HUES64 (cell line): ENCODE measurements at regions not wholly inside any gene's neighbourhood (a gene's known extent, or its start where the extent isn't known, plus 50 kb on each side); places are given as distances from the start of the nearest gene placed in this dataset.
"Not testable (repeated sequence)": the region's sequence is repeated elsewhere in the genome, so short reads cannot be mapped to it uniquely, and the experiment has no call there.

ENCODE experiments used
- H3K27ac ChIP-seq: 2 replicates; pipeline ENCODE4 v1.7.0; 2013; ENCODE audit warnings: low read depth, low read length, inconsistent platforms
- H3K27me3 ChIP-seq: 2 replicates; pipeline ENCODE4 v1.6.1; 2013; ENCODE audit warnings: mild to moderate bottlenecking, low read length; ENCODE audit not compliant: insufficient read depth
- H3K36me3 ChIP-seq: 2 replicates; pipeline ENCODE4 v1.6.1; 2013; ENCODE audit warnings: mild to moderate bottlenecking, low read length; ENCODE audit not compliant: insufficient read depth
- H3K4me1 ChIP-seq: 2 replicates; pipeline ENCODE4 v1.6.1; 2013; ENCODE audit warnings: mild to moderate bottlenecking, low read length, moderate library complexity; ENCODE audit not compliant: insufficient read depth
- H3K4me3 ChIP-seq: 2 replicates; pipeline ENCODE4 v1.5.1; 2013; ENCODE audit warnings: mild to moderate bottlenecking, low read length, moderate library complexity
- H3K9ac ChIP-seq: 2 replicates; pipeline ENCODE4 v1.6.1; 2013; ENCODE audit warnings: mild to moderate bottlenecking, low read depth, low read length
- H3K9me3 ChIP-seq: 2 replicates; pipeline ENCODE4 v1.6.1; 2013; ENCODE audit warnings: low read depth, low read length; ENCODE audit not compliant: insufficient read depth
- WGBS: fragments of 150-250, 120-280 bp; methylation state at CpG from one replicate; pipeline ENCODE4 v1.1.7; 2013; ENCODE audit warnings: missing lambda C conversion rate; 5-methylcytosine and 5-hydroxymethylcytosine counted together

- no peaks in the 10 kb centered on the region for H3K9me3 ChIP-seq
- H3K9ac ChIP-seq, result no peak overlapping the region
- H3K27ac ChIP-seq, result no peak overlapping the region
- no peaks in the 10 kb centered on the region for H3K36me3 ChIP-seq
- 93% methylated on average over 3 of the region's 3 CpGs for WGBS
- no peaks in the 10 kb centered on the region for H3K4me1 ChIP-seq
- no peaks in the 10 kb centered on the region for H3K27me3 ChIP-seq
- no peak overlapping the region for H3K4me3 ChIP-seq
Observed at GRCh38 chr10:62996925-62997324, 136.2 kb upstream of the NRBF2 start.

DNA sequence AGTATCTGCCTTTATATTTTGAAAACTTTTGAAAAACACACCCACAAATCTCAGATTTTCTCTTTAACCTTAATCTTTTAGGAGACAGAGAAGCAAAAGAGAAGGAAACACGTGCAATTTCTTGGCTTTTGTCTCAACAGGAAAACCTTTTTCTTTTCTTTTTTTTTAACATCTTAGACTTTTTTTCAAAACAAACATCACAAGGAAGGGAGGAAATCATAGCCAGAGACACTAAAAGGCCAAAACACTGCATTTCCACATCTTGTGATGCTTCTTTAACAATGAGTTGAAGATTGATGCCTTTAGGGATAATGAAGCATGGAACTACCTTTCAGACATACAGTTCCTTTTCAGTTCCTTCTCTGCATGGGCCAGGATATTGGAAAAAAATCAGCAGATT, 136.6 kb upstream of the NRBF2 start:
- no peak overlapping the region for H3K9ac ChIP-seq
- H3K4me3 ChIP-seq, result no peak overlapping the region
- WGBS, result 91% methylated on average over 1 of the region's 1 CpG
- no peaks in the 10 kb centered on the region for H3K36me3 ChIP-seq
- no peaks in the 10 kb centered on the region for H3K9me3 ChIP-seq
- no peak overlapping the region for H3K27ac ChIP-seq
- no peaks in the 10 kb centered on the region for H3K27me3 ChIP-seq
- no peaks in the 10 kb centered on the region for H3K4me1 ChIP-seq

DNA sequence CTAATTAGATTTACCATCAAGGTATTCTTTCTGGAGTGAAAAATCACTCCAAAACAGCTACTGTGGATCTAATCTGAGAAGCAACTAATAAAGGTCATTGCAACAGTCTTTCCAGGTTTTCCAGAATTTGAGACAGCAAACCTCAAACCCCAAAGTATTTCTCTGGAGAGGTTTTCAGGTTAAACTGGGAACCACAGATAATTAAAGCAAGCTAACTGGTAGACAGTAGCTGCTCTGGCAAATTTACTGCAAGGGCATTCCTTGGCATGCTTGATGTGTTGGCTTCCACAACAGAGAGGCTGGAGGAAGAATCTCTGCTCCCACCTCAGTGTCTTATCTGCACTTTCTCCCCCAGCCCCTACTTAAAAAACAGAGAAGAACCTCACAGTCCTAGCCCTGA, 140.0 kb upstream of the NRBF2 start:
- Histone ChIP-seq H3K4me3 (no peak overlapping the region), H3K9me3 (no peaks in the 10 kb centered on the region), H3K4me1 (no peaks in the 10 kb centered on the region), H3K9ac (no peak overlapping the region), H3K27me3 (no peaks in the 10 kb centered on the region), H3K36me3 (no peaks in the 10 kb centered on the region), H3K27ac (no peak overlapping the region)

GRCh38 chr10:62992145-62992721, 140.9 kb upstream of the NRBF2 start:
- Histone ChIP-seq H3K4me1 (no peaks in the 10 kb centered on the region), H3K4me3 (no peak overlapping the region), H3K27ac (no peak overlapping the region), H3K9ac (no peak overlapping the region), H3K27me3 (no peaks in the 10 kb centered on the region), H3K9me3 (no peaks in the 10 kb centered on the region), H3K36me3 (no peaks in the 10 kb centered on the region)
- WGBS, result 88% methylated on average over 9 of the region's 9 CpGs

DNA sequence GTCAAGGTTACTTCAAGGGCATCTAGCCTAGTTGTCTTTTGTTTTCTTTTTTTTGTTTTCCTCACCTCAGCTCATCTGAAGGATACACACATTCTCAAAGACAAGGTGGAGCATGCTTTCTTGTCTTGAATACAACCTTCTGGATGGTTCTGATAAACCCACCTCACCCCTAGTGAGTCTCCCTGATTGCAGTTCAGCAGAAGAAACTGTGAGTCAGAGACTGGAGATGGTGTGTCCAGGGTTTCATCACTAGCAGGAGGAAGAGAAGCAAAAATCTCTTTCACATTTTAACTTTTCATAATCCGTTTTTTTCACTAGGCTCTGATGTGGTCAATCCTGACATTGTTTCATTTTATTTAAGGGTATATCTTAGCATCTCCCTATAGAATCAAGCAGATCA, 143.0 kb upstream of the NRBF2 start:
- no peaks in the 10 kb centered on the region for H3K36me3 ChIP-seq
- H3K27me3 ChIP-seq, result no peaks in the 10 kb centered on the region
- no peak overlapping the region for H3K4me3 ChIP-seq
- H3K4me1 ChIP-seq, result no peaks in the 10 kb centered on the region
- H3K9ac ChIP-seq, result no peak overlapping the region
- no CpG with 5 or more reads among the region's 1 CpG for WGBS
- no peaks in the 10 kb centered on the region for H3K9me3 ChIP-seq
- H3K27ac ChIP-seq, result no peak overlapping the region

DNA sequence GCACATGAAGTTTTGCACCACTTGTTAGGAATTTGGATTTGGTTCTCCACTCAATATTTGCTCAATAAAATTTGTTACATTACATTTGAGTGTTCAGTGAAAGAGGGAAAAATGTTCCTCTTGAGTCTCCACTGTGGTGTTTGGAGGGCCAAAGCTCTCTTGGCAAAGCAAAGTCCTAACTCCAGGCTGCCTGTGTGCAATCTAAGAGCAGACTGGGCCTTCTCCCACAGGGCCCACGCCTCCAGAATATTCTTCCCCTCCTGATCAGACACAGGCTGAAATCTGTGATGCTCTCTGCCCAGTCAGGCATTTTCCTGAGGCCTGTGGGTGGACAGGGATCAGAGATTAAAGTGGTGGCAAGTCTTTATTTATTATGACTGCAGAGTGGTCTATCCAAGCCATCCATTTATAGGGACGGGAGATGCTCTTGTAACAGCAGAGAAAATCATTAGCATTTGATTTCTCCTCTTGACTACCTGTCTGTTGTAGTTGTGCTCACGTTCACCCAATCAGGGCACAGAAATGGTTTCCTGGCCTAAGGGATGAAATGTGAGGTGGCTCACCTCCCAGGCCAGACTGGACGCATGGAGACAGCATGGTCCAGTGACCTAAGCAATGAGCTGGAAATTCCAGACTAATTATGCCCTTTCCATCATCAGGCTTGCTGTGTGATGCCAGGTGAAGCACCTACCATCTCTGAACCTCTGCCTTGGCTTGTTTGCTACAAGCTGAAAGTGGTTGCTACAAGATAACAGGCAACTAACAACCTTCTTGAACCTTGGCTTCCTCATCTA, 147.1 kb upstream of the NRBF2 start:
- Histone ChIP-seq H3K27ac (no peak overlapping the region), H3K9me3 (no peaks in the 10 kb centered on the region), H3K4me1 (peaks cover 3% of the 10 kb centered on the region; the same call in 1 of the 2 replicates), H3K9ac (no peak overlapping the region), H3K36me3 (no peaks in the 10 kb centered on the region), H3K27me3 (no peaks in the 10 kb centered on the region), H3K4me3 (no peak overlapping the region)
- WGBS, result 93% methylated on average over 4 of the region's 4 CpGs

- 76% methylated on average over 2 of the region's 2 CpGs for WGBS
- H3K4me1 ChIP-seq, result peaks cover 5% of the 10 kb centered on the region; the same call in 1 of the 2 replicates
- no peak overlapping the region for H3K27ac ChIP-seq
- H3K27me3 ChIP-seq, result no peaks in the 10 kb centered on the region
- H3K9me3 ChIP-seq, result 0 out of 2 replicates have a peak, but pooled peaks cover 3% of the 10 kb centered on the region
- H3K4me3 ChIP-seq, result no peak overlapping the region
- no peak overlapping the region for H3K9ac ChIP-seq
- H3K36me3 ChIP-seq, result no peaks in the 10 kb centered on the region
Observed at GRCh38 chr10:62981096-62981495, 152.0 kb upstream of the NRBF2 start.

DNA sequence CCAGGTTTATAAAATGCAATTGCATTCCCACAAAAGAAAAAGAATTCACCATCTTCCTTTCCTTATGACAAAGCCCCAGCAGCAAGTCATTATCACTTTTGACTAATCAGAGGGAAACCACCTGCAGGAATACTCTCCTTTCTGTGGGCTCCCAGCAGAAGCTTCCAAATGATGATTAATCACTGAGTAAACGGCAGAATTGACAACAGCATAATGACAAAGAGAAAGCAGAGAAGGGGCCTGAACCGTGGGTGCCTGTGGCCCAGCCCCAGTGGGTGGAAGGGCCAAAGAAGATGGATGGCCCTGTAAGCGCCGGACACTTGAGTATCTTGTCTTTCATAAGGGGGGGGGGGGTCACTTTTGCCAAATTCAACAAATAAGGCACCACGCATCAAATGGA, 152.4 kb upstream of the NRBF2 start:
- H3K36me3 ChIP-seq, result no peaks in the 10 kb centered on the region
- 56% methylated on average over 5 of the region's 5 CpGs for WGBS
- H3K4me3 ChIP-seq, result no peak overlapping the region
- peaks cover 5% of the 10 kb centered on the region; the same call in 1 of the 2 replicates for H3K9me3 ChIP-seq
- H3K9ac ChIP-seq, result no peak overlapping the region
- H3K27me3 ChIP-seq, result no peaks in the 10 kb centered on the region
- no peak overlapping the region for H3K27ac ChIP-seq
- peaks cover 5% of the 10 kb centered on the region; the same call in 1 of the 2 replicates for H3K4me1 ChIP-seq

GRCh38 chr10:62979921-62980320, 153.2 kb upstream of the NRBF2 start:
- H3K27ac ChIP-seq, result no peak overlapping the region
- no peak overlapping the region for H3K4me3 ChIP-seq
- peaks cover 13% of the 10 kb centered on the region; the same call in 1 of the 2 replicates for H3K9me3 ChIP-seq

DNA sequence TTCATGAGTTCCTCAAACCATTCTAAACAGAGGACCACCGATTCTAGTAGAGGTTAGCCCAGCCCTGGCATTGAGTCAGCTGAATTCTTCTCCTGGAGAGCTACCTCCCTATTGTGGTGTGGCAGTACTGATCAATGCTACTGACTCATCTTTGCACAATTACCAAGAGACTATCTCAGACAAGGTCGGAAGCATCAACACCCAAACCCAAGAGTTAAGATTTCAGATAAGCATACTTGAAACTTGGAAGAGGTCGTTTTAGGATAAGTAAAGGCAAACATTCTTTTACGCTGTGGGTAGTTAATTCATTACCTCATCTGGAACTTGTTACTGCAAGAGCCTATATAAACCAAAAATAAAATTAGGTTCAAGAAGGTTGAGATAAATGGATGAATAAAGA, 154.6 kb upstream of the NRBF2 start:
- no peak overlapping the region for H3K4me3 ChIP-seq
- WGBS, result 88% methylated on average over 3 of the region's 4 CpGs
- no peaks in the 10 kb centered on the region for H3K36me3 ChIP-seq

More at GRCh38 chr10:62979921-62980320, 153.2 kb upstream of the NRBF2 start:
- peaks cover 5% of the 10 kb centered on the region; the same call in 1 of the 2 replicates for H3K4me1 ChIP-seq
- no peaks in the 10 kb centered on the region for H3K36me3 ChIP-seq
- H3K27me3 ChIP-seq, result no peaks in the 10 kb centered on the region
- H3K9ac ChIP-seq, result no peak overlapping the region

DNA sequence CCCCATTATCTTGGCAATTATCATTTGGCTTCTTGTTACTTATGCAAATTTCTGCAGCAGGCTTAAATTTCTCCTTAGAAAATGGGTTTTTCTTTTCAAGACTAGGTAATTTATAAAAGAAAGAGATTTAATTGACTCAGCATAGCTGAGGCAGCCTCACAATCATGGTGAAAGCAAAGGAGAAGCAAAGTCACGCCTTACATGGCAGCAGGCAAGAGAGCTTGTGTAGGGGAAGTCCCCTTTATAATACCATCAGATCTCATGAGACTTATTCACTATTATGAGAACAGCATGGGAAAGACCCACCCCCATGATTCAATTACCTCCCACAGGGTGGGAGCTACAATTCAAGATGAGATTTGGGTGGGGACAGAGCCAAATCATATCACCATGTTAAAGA, 158.3 kb upstream of the NRBF2 start:
- H3K36me3 ChIP-seq, H3K4me1 ChIP-seq, H3K4me3 ChIP-seq, H3K9ac ChIP-seq, H3K27ac ChIP-seq, H3K27me3 ChIP-seq: not testable (repeated sequence)
- peaks cover 17% of the 10 kb centered on the region; the same call in 1 of the 2 replicates for H3K9me3 ChIP-seq
- 100% methylated on average over 1 of the region's 1 CpG for WGBS

More for the DNA sequence above, 154.6 kb upstream of the NRBF2 start:
- Histone ChIP-seq H3K9ac (no peak overlapping the region), H3K4me1 (peaks cover 5% of the 10 kb centered on the region; the same call in 1 of the 2 replicates), H3K27ac (no peak overlapping the region), H3K27me3 (no peaks in the 10 kb centered on the region), H3K9me3 (peaks cover 17% of the 10 kb centered on the region; the same call in 1 of the 2 replicates)
